ENCODE measurements at regions not wholly inside any gene's neighbourhood (a gene's known extent, or its start where the extent isn't known, plus 50 kb on each side); places are given as distances from the start of the nearest gene placed in this dataset.

GRCh38 chr16:85520853-85521521 is 92.1 kb upstream of the GSE1 start:
- no peak overlapping the region for H3K4me3 ChIP-seq (ENCODE audit: low read depth, low read length)
- H3K27me3 ChIP-seq (ENCODE audit: control insufficient read depth, insufficient read depth, low read length) = peaks cover 45% of the 10 kb centered on the region
- no peak for DNase-seq (ENCODE audit: low read depth)
- TF ChIP-seq, protein P1, sequence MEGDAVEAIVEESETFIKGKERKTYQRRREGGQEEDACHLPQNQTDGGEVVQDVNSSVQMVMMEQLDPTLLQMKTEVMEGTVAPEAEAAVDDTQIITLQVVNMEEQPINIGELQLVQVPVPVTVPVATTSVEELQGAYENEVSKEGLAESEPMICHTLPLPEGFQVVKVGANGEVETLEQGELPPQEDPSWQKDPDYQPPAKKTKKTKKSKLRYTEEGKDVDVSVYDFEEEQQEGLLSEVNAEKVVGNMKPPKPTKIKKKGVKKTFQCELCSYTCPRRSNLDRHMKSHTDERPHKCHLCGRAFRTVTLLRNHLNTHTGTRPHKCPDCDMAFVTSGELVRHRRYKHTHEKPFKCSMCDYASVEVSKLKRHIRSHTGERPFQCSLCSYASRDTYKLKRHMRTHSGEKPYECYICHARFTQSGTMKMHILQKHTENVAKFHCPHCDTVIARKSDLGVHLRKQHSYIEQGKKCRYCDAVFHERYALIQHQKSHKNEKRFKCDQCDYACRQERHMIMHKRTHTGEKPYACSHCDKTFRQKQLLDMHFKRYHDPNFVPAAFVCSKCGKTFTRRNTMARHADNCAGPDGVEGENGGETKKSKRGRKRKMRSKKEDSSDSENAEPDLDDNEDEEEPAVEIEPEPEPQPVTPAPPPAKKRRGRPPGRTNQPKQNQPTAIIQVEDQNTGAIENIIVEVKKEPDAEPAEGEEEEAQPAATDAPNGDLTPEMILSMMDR (IDR thresholded peaks at IDR 0.05; ENCODE audit: insufficient read depth, low read length, poor library complexity, severe bottlenecking) = no peak
- H3K36me3 ChIP-seq (ENCODE audit: control insufficient read depth, insufficient read depth, low read length) = no peaks in the 10 kb centered on the region

DNA sequence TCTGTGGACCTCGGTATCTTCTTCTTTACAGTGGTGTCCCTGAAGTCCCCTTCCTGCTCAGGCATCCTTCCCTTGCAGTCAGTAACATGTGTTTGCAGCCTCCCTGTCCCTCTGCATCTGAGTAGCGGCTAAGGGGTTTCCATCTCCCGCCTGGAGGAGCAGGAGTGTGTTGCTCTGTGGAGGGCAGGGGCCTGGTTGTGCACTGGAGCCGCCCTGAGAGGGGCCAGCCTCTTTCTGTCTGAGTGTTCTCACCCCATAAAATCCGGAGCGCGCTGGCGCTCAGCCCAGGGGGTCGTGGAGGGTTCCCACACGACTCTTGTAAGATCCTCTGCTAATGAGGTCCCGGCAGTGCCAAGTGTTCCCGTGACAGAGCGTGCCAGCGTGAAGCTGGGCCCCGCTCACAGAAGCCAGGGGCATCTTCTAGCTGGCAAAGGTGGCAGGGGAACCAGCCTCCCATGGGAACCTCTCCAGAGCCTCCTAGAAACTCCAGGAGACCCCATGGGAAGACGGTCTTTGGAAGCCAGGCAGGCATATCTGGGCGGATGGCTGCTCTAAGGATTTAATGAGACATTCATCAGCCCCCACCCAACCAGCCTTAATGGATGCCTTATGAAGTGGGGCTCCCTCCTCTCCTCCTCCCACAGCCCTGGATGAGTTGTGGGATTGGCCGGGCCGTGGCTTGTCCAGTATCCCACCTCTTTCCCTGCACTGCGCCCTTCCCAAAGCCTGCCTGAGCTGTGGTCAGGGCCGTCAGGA is 91.4 kb upstream of the GSE1 start:
- Histone ChIP-seq H3K4me3 (ENCODE audit: low read depth, low read length) (no peak overlapping the region), H3K27me3 (ENCODE audit: control insufficient read depth, insufficient read depth, low read length) (peaks cover 51% of the 10 kb centered on the region), H3K36me3 (ENCODE audit: control insufficient read depth, insufficient read depth, low read length) (no peaks in the 10 kb centered on the region)
- TF ChIP-seq, protein P1 (IDR thresholded peaks at IDR 0.05; ENCODE audit: insufficient read depth, low read length, poor library complexity, severe bottlenecking) = no peak
- DNase-seq (ENCODE audit: low read depth) = no peak

GRCh38 chr16:85522308-85522841 is 90.7 kb upstream of the GSE1 start:
- no peak for DNase-seq (ENCODE audit: low read depth)
- Histone ChIP-seq H3K36me3 (ENCODE audit: control insufficient read depth, insufficient read depth, low read length) (no peaks in the 10 kb centered on the region), H3K4me3 (ENCODE audit: low read depth, low read length) (no peak overlapping the region), H3K27me3 (ENCODE audit: control insufficient read depth, insufficient read depth, low read length) (peaks cover 58% of the 10 kb centered on the region)
- TF ChIP-seq, protein P1 (IDR thresholded peaks at IDR 0.05; ENCODE audit: insufficient read depth, low read length, poor library complexity, severe bottlenecking) = no peak

- Histone ChIP-seq H3K27me3 (ENCODE audit: control insufficient read depth, insufficient read depth, low read length) (peaks cover 64% of the 10 kb centered on the region), H3K36me3 (ENCODE audit: control insufficient read depth, insufficient read depth, low read length) (no peaks in the 10 kb centered on the region), H3K4me3 (ENCODE audit: low read depth, low read length) (no peak overlapping the region)
- DNase-seq (ENCODE audit: low read depth) = no peak
- TF ChIP-seq, protein P1 (IDR thresholded peaks at IDR 0.05; ENCODE audit: insufficient read depth, low read length, poor library complexity, severe bottlenecking) = no peak
These were observed 90.1 kb upstream of the GSE1 start for GRCh38 chr16:85522842-85523601.

- TF ChIP-seq, protein P1 (IDR thresholded peaks at IDR 0.05; ENCODE audit: insufficient read depth, low read length, poor library complexity, severe bottlenecking) = no peak
- DNase-seq (ENCODE audit: low read depth) = no peak
- Histone ChIP-seq H3K4me3 (ENCODE audit: low read depth, low read length) (no peak overlapping the region), H3K27me3 (ENCODE audit: control insufficient read depth, insufficient read depth, low read length) (peaks cover 64% of the 10 kb centered on the region), H3K36me3 (ENCODE audit: control insufficient read depth, insufficient read depth, low read length) (no peaks in the 10 kb centered on the region)
These were observed 89.3 kb upstream of the GSE1 start for GRCh38 chr16:85523602-85524364.

All from kidney epithelial cell (primary cell).